HG03060 (cell line): ENCODE measurements at regions not wholly inside any gene's neighbourhood (a gene's known extent, or its start where the extent isn't known, plus 50 kb on each side); places are given as distances from the start of the nearest gene placed in this dataset.
"Not testable (repeated sequence)": the region's sequence is repeated elsewhere in the genome, so short reads cannot be mapped to it uniquely, and the experiment has no call there.

Source experiments
- ATAC-seq: cut with Tn5 transposase; IDR thresholded peaks from one replicate; pipeline ENCODE4 v1.9.1; 2021; ENCODE audit warnings: low read depth, moderate number of reproducible peaks; ENCODE audit not compliant: unreplicated experiment

GRCh38 chr5:165360784-165361542 lies 1855.5 kb downstream of the MAT2B start:
- no peak for ATAC-seq

DNA sequence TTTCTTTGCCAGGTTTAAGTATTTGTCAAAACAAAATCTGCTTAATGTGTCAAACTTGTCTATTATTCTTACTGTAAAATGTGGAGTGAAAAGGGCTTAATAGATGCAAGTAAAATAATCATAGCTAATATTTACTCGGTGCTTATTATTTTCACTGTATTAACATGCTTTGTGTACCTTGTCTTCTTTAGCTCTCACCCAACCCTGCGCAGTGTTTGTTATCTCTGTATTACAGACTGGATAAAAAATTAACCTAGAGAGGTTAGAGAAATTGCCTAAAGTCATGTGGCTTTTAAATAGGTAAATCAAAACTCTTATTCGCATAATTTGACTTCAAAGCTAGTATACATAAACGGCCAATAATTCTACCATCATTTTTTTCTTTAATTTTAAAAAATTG lies 1864.8 kb downstream of the MAT2B start:
- no peak for ATAC-seq

DNA sequence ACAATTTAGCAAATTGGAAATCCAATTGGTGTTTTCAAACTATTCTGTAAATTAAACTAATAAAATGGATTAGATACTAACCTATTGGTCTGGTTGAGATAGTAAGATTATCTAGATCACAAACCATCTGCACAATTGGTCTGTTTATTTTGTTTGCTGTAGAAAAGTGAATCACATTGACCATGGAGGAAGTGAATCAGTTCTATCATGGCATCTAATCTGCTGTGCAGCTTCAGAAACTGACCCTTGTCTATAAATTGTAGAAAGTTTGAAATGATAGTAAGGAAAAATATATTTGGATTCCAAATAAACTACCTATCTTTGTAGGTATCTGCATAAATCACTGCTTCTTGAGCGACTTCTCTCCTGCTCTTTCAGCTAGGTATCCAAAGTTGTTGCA lies 1865.4 kb downstream of the MAT2B start:
- no peak for ATAC-seq

GRCh38 chr5:165375201-165375600 lies 1869.8 kb downstream of the MAT2B start:
- no peak for ATAC-seq

- ATAC-seq = no peak
These were observed 1888.4 kb downstream of the MAT2B start for GRCh38 chr5:165393839-165394238.

GRCh38 chr5:165397516-165397915 lies 1892.1 kb downstream of the MAT2B start:
- ATAC-seq = no peak

- ATAC-seq = no peak
These were observed 1894.7 kb downstream of the MAT2B start for GRCh38 chr5:165400086-165400485.

- no peak for ATAC-seq
These were observed 1899.5 kb downstream of the MAT2B start for GRCh38 chr5:165404917-165405316.

- no peak for ATAC-seq
These were observed 1899.9 kb downstream of the MAT2B start for GRCh38 chr5:165405340-165405739.

- no peak for ATAC-seq
These were observed 1901.9 kb downstream of the MAT2B start for GRCh38 chr5:165407352-165407751.

DNA sequence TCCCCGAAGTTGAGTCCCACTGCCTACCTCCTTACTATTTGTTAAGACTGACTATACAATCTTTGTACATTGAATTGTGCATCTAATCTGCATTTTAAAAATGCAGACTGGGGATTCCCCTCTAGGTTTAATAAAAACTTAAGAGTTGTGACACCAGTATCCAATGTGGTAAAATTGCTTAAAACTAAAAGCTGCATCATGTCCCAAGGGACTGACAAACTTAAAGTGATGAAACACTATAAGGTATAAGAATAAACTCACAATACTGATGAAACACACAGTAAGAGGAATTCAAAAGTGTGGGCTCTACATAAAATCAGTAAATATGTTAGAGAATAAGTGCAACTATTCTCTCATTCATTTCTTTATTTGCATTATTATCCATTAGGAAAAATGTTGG lies 1905.1 kb downstream of the MAT2B start:
- ATAC-seq = no peak

GRCh38 chr5:165411532-165411931 lies 1906.1 kb downstream of the MAT2B start:
- not testable (repeated sequence) for ATAC-seq

DNA sequence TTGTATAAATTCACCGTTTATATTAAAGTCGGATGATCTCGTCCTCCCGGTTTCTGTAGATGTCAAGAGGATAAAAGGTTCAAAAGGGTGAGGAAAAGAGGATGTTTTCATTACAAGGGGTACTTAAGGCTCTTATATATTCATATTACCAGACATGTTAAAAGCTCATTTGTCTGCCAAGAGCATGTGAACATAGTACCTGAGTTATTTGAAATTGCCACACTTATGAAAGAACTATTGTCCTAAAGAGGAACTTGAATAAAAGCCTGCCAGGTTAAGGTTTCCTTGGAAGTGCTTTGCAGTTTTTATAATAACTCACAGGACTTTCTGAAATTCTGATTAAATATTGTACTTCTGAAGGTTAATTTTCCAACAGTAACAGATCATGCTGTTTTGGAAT lies 1915.1 kb downstream of the MAT2B start:
- no peak for ATAC-seq

DNA sequence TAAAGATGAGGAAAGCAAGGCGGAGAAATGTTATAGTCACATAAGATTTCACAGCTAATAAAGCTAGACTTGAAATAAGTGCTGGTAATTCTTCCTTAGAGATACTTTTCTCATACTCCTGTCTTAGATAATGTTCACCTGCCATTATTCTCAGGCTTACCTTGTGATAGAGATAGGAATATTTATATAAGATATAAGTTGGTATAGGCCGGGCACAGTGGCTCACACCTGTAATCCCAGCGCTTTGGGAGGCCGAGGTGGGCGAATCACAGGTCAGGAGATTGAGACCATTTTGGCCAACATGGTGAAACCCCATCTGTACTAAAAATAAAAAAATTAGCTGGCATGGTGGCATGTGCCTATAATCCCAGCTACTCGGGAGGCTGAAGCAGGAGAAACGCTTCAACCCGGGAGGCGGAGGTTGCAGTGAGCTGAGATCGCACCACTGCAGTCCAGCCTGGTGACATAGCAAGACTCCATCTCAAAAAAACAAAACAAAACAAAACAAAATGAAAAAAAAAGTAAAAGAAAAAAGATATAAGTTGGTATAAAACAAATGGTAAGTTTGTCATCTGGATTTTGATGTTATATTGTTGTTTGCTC lies 1918.4 kb downstream of the MAT2B start:
- ATAC-seq = no peak

DNA sequence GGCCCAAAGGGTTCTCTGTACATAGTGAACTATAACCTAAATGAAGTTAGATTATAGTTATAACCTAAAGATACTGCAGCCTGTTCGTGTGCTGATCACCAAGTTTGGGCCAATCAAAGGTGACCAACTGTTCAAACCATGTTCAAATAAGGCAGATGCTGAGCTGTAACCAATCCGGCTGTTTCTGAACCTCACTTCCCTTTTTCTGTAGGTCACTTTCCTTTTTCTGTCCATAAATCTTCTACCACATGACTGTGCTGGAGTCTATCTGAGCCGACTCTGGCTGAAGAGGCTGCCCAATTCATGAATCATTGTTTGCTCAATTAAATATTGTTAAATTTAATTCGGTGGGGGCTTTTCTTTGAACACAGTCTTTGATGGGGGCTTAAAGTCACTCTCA lies 1920.2 kb downstream of the MAT2B start:
- ATAC-seq = no peak

DNA sequence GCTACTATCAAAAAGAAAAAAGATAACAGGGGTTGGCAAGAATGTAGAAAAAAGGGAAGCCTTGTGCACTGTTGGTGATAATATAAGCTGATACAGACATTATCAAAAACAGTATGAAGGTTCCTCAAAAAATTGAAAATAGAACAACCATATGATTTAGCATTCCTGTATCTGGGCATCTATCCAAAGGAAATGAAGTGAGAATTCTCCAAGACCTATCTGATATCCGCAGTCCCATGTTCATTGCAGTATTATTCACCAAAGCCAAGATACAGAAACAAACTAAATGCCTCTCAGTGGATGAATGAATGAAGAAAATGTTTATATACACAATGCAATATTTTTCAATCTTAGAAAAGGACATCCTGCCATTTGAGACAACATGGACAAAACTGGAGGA lies 1943.3 kb downstream of the MAT2B start:
- no peak for ATAC-seq

GRCh38 chr5:165457859-165458481 lies 1952.6 kb downstream of the MAT2B start:
- ATAC-seq = no peak

GRCh38 chr5:165459232-165459631 lies 1953.8 kb downstream of the MAT2B start:
- no peak for ATAC-seq

DNA sequence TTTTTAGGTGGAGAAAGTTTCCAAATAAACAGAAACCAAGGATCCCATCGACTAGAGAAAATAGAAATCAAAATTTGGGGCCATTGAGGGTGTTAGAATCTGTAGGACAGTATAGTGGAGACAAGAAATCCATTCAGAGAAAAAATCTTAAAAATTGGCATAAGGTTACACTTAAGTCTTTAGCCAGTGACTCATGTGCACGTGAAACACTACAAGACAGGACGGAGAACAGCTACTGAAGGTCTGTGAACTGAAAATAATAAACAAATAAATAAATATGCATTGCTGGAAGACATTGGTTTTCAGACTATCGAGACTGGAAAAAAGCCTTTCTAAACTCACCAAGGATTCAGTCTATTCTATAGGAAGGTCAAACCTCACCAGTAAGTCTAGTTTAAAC lies 1955.5 kb downstream of the MAT2B start:
- no peak for ATAC-seq

DNA sequence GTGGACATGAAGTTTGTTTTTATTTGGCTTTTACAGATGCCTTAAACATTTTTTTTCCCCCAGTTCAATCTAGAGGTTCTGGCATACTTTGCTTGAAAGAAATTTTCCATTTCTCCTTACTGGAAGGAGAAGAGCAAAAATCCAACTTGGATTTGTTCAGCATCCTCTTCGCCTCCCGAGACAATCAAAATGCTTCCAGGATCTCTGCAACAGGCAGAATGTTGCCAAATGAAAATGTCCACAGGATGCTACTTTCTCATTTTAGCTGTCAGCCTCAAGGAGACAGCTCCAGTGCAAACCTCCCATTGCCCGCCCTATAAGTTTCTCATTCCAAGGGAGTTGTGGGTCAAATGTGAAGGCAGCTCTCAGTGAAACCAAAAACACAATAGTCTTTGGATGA lies 1972.1 kb downstream of the MAT2B start:
- ATAC-seq = no peak

- ATAC-seq = no peak
These were observed 1990.5 kb downstream of the MAT2B start for GRCh38 chr5:165495829-165496380.

GRCh38 chr5:165497707-165498106 lies 1992.3 kb downstream of the MAT2B start:
- ATAC-seq = no peak
